ENCODE measurements at regions not wholly inside any gene's neighbourhood (a gene's known extent, or its start where the extent isn't known, plus 50 kb on each side); places are given as distances from the start of the nearest gene placed in this dataset.

DNA sequence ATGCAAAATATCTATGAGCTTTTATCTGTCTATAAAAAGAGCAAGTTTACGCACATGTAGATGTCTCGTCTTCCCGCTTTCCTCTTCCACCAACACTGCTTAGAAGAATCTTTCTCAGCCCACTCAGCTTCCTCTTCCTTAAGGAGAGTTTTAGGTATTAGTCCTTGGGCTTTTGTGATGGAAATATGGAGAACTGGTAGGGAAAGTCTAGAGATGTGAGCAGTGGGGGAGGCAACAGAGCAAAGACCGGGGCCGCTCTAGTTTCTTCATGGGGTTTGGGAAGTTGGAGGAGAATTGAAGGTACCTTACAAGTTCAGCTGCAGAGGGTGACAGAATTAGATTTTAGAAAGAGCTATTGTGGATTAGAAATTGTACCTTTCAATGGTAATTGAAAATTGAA is 56.3 kb upstream of the CPNE8 start:
- H3K56ac ChIP-seq (replicated peaks; ENCODE audit: insufficient read length, low read depth, low read length) = no peak overlapping the region
- no peak overlapping the region for H4K8ac ChIP-seq (ENCODE audit: extremely low read depth, insufficient read depth, low read length)
- POLR2A ChIA-PET (ENCODE audit: partially characterized antibody) = no interaction called here
- no peaks in the 10 kb centered on the region for H3K27me3 ChIP-seq (replicated peaks in 1 of 4; ENCODE audit: control insufficient read depth in 3 of 4, extremely low read depth in 1 of 4, insufficient read depth in 3 of 4, low read length in 3 of 4)
- H3K18ac ChIP-seq (ENCODE audit: extremely low read depth, low read length) = no peak overlapping the region
- no peak overlapping the region for H2BK20ac ChIP-seq (ENCODE audit: low read length)
- H2BK120ac ChIP-seq (replicated peaks; ENCODE audit: low read depth, low read length) = no peak overlapping the region
- H3K79me1 ChIP-seq (ENCODE audit: low read depth, low read length) = no peaks in the 10 kb centered on the region
- H3K4me3 ChIP-seq (ENCODE audit: extremely low read depth in 1 of 4, insufficient read depth in 2 of 4, low read depth in 3 of 4, low read length in 4 of 4) = no peak overlapping the region
- no peak overlapping the region for H2AFZ ChIP-seq (ENCODE audit: low read length)
- H3K14ac ChIP-seq (ENCODE audit: insufficient read length) = no peak overlapping the region
- H3K27ac ChIP-seq (ENCODE audit: low read depth, low read length) = no peak overlapping the region
- 79% methylated on average over 5 of the region's 5 CpGs; no CpG with 5 or more reads in 1 of the 2 experiments for WGBS, 2 experiments (ENCODE audit: extremely low coverage in 1 of 2, insufficient coverage in 1 of 2, insufficient read length in 1 of 2, insufficient replicate concordance in 2 of 2, low coverage in 1 of 2, low lambda C conversion rate in 2 of 2, missing lambda C conversion rate in 1 of 2)
- H3K9ac ChIP-seq (replicated peaks in 1 of 4; ENCODE audit: extremely low read depth in 1 of 4, low read depth in 3 of 4, low read length in 3 of 4) = no peak overlapping the region
- FAIRE-seq (no peak), DNase-seq (ENCODE audit: low read depth in 1 of 2, low spot score in 2 of 2) (no peak)
- no peak overlapping the region; a peak in 1 of 4 replicates for H3K4me2 ChIP-seq (ENCODE audit: insufficient read depth in 1 of 2, low read depth in 2 of 2, low read length in 2 of 2)
- H2BK12ac ChIP-seq (ENCODE audit: low read depth, low read length) = no peak overlapping the region
- H2BK5ac ChIP-seq (ENCODE audit: low read depth, low read length) = no peak overlapping the region
- no peaks in the 10 kb centered on the region for H3K4me1 ChIP-seq (replicated peaks in 1 of 4; ENCODE audit: control insufficient read depth in 3 of 4, insufficient read depth in 4 of 4, low read length in 3 of 4)
- no peaks in the 10 kb centered on the region for H4K20me1 ChIP-seq (replicated peaks in 1 of 2; ENCODE audit: control insufficient read depth in 1 of 2, insufficient read depth in 2 of 2, low read length in 2 of 2)
- H4K91ac ChIP-seq (replicated peaks; ENCODE audit: insufficient read length, low read length) = no peak overlapping the region
- H4K5ac ChIP-seq (ENCODE audit: insufficient read length, low read depth, low read length) = no peak overlapping the region
- no peak overlapping the region for H3K4ac ChIP-seq (replicated peaks; ENCODE audit: insufficient read length, low read depth, low read length)
- no peak overlapping the region for H2AK5ac ChIP-seq (ENCODE audit: low read depth, low read length)
- H3K36me3 ChIP-seq (ENCODE audit: control insufficient read depth in 2 of 4, insufficient read depth in 4 of 4, low read length in 3 of 4) = no peaks in the 10 kb centered on the region
- H2BK15ac ChIP-seq (ENCODE audit: low read length) = no peak overlapping the region
- no peaks in the 10 kb centered on the region for H3K23me2 ChIP-seq (ENCODE audit: low read depth, low read length)
- H3K9me3 ChIP-seq (ENCODE audit: insufficient read depth in 2 of 2, low read depth in 1 of 2, low read length in 1 of 2) = no peaks in the 10 kb centered on the region
- H3K79me2 ChIP-seq (ENCODE audit: control insufficient read depth in 1 of 2, insufficient read depth in 2 of 2, low read length in 2 of 2) = no peaks in the 10 kb centered on the region
- no peak overlapping the region for H3K23ac ChIP-seq (ENCODE audit: insufficient read length)
- CTCF ChIA-PET (ENCODE audit: partially characterized antibody) = interaction anchor here (1.1 kb wide), 1 partner anchor 40 kb away, joined by 3 read pairs; no protein-coding TSS in a partner anchor
- TF ChIP-seq TCF12 (IDR thresholded peaks at IDR 0.05; ENCODE audit: low read depth, low read length) (no peak), SIRT6 (IDR thresholded peaks at IDR 0.05; ENCODE audit: low read length) (no peak), SRF (IDR thresholded peaks at IDR 0.05; ENCODE audit: low read depth, low read length) (no peak)
